Ishikawa (cell line): ENCODE measurements at regions not wholly inside any gene's neighbourhood (a gene's known extent, or its start where the extent isn't known, plus 50 kb on each side); places are given as distances from the start of the nearest gene placed in this dataset.

ENCODE experiments used
- CREB1 ChIP-seq: IDR thresholded peaks from 2 replicates; pipeline ENCODE4 v1.6.1; 2012; ENCODE audit warnings: low read depth
- EGR1 ChIP-seq: IDR thresholded peaks from 2 replicates; pipeline ENCODE4 v1.6.1; 2012
- EP300 ChIP-seq: IDR thresholded peaks from 2 replicates; pipeline ENCODE4 v1.6.1; 2012; ENCODE audit warnings: borderline replicate concordance
- NFIC ChIP-seq: IDR thresholded peaks from 2 replicates; pipeline ENCODE4 v1.6.1; 2012
- REST ChIP-seq: IDR thresholded peaks from 2 replicates; pipeline ENCODE4 v1.6.1; 2012; ENCODE audit warnings: low read depth, mild to moderate bottlenecking
- TAF1 ChIP-seq: IDR thresholded peaks from 2 replicates; pipeline ENCODE4 v1.6.1; 2012; ENCODE audit warnings: low read depth, mild to moderate bottlenecking
- TCF12 ChIP-seq: IDR thresholded peaks from 2 replicates; pipeline ENCODE4 v1.6.1; 2012; ENCODE audit warnings: low read depth
- TEAD4 ChIP-seq: IDR thresholded peaks from 2 replicates; pipeline ENCODE4 v1.6.1; 2012
- YY1 ChIP-seq: IDR thresholded peaks from 2 replicates; pipeline ENCODE4 v1.6.1; 2012; ENCODE audit warnings: low read depth
- TF ChIP-seq, protein P1 (sequence below): IDR thresholded peaks from 2 replicates; pipeline ENCODE4 v1.6.1; 2012
- TF ChIP-seq, protein P2 (sequence below): IDR thresholded peaks from 2 replicates; pipeline ENCODE4 v1.6.1; 2012

DNA sequence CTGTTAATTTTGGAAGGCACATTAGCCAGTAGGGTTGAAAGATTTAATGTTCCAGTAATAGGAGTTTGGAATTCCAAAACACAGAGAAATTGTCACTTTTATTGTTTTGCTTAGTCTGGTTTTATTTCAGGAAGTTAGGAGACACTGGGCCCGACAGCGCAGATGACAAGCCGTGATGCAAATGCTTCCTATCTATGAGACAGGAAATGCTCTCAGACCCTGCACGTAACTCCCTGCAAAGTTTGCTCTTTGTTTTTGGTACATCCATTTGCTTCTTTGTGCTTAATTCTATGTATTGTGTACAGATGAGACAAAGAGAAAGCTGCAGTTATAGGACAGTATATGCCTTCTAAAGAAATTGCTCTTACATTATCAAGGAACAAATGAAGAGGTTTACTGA, 201.6 kb upstream of the SGK1 start:
- TF ChIP-seq EGR1 (no peak), EP300 (no peak), TEAD4 (no peak), TAF1 (no peak), TCF12 (no peak), NFIC (no peak), CREB1 (no peak), YY1 (no peak), REST (no peak)
- TF ChIP-seq, protein P1, sequence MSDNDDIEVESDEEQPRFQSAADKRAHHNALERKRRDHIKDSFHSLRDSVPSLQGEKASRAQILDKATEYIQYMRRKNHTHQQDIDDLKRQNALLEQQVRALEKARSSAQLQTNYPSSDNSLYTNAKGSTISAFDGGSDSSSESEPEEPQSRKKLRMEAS, result no peak
- TF ChIP-seq, protein P2, sequence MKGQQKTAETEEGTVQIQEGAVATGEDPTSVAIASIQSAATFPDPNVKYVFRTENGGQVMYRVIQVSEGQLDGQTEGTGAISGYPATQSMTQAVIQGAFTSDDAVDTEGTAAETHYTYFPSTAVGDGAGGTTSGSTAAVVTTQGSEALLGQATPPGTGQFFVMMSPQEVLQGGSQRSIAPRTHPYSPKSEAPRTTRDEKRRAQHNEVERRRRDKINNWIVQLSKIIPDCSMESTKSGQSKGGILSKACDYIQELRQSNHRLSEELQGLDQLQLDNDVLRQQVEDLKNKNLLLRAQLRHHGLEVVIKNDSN, result no peak
